Tibial artery (tissue), 4 donors: ENCODE measurements at regions not wholly inside any gene's neighbourhood (a gene's known extent, or its start where the extent isn't known, plus 50 kb on each side); places are given as distances from the start of the nearest gene placed in this dataset.

Experiments
- DNase-seq, 2 donors: peaks; one replicate each; pipeline ENCODE4 v3.0.0-alpha.2; 2019
- H3K27ac ChIP-seq, 2 donors: fragments of 200-600 bp; sonication (generic) in 1 of 2; 1 replicate in 1 of 2; 2 replicates in 1 of 2; pipeline ENCODE4 v1.5.1; 2018 to 2019; ENCODE audit warnings: mild to moderate bottlenecking in 1 of 2
- H3K27me3 ChIP-seq, 2 donors: fragments of 200-600 bp; sonication (generic) in 1 of 2; one replicate each; pipeline versions ENCODE4 v1.5.1 to v1.6.0; 2016 to 2019
- H3K36me3 ChIP-seq, 3 donors: fragments of 200-600 bp; sonication (generic) in 2 of 3; one replicate each; pipeline ENCODE4 v1.5.1; 2016 to 2019; ENCODE audit warnings: mild to moderate bottlenecking in 2 of 3
- H3K4me1 ChIP-seq, 4 donors: fragments of 200-600 bp; sonication (generic) in 2 of 4; 1 replicate in 3 of 4; 2 replicates in 1 of 4; pipeline ENCODE4 v1.5.1; 2016 to 2019
- H3K4me3 ChIP-seq, 2 donors: fragments of 200-600 bp; sonication (generic) in 1 of 2; 1 replicate in 1 of 2; 2 replicates in 1 of 2; pipeline ENCODE4 v1.5.1; 2018 to 2019; ENCODE audit warnings: mild to moderate bottlenecking in 2 of 2
- H3K9me3 ChIP-seq, 3 donors: fragments of 200-600 bp; sonication (generic) in 1 of 3; one replicate each; pipeline ENCODE4 v1.5.1; 2016 to 2019
- intact Hi-C: fragments of 100-400 bp; cut with DNase I; formaldehyde crosslinking; loops from one replicate; pipeline ENCODE4 v1.15.0; 2023; ENCODE audit warnings: low total_unique reads
- TF ChIP-seq, protein P1 (sequence below), 2 experiments: fragments of 200-600 bp in 1 of 2; fragments of 450-650 bp in 1 of 2; IDR thresholded peaks; one replicate each; pipeline ENCODE4 v1.5.1; 2017 to 2019; ENCODE audit warnings: antibody characterized with exemption in 2 of 2, mild to moderate bottlenecking in 1 of 2, moderate library complexity in 1 of 2

DNA sequence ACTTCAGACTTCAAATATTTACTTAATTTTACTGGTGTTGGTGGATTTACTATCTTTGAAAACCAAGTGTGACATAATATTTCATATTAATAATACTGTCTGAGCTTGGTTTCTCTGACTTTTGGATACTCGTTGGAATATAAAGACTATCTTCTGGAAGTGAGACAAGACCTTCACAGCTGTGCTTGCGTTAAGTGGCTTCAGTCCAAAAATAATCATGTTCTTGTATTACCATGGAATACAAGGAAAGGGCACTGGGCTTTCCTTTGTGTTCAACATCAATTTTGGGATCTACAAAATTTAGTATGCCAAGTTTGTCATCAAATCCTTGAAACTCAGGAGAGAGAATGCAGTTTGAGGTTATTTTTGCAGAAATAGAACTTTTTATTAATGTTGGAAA, 712.4 kb upstream of the LCORL start:
- no peak for DNase-seq
- Histone ChIP-seq H3K27me3 (no peaks in the 10 kb centered on the region), H3K27ac (no peak overlapping the region), H3K36me3 (no peaks in the 10 kb centered on the region), H3K4me3 (no peak overlapping the region), H3K9me3 (no peaks in the 10 kb centered on the region), H3K4me1 (peaks cover 0 to 5% (median 0%) of the 10 kb centered on the region in 4 donors)
- intact Hi-C loops, result no loop called here
- TF ChIP-seq, protein P1, sequence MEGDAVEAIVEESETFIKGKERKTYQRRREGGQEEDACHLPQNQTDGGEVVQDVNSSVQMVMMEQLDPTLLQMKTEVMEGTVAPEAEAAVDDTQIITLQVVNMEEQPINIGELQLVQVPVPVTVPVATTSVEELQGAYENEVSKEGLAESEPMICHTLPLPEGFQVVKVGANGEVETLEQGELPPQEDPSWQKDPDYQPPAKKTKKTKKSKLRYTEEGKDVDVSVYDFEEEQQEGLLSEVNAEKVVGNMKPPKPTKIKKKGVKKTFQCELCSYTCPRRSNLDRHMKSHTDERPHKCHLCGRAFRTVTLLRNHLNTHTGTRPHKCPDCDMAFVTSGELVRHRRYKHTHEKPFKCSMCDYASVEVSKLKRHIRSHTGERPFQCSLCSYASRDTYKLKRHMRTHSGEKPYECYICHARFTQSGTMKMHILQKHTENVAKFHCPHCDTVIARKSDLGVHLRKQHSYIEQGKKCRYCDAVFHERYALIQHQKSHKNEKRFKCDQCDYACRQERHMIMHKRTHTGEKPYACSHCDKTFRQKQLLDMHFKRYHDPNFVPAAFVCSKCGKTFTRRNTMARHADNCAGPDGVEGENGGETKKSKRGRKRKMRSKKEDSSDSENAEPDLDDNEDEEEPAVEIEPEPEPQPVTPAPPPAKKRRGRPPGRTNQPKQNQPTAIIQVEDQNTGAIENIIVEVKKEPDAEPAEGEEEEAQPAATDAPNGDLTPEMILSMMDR (IDR thresholded peaks at IDR 0.05), result no peak

DNA sequence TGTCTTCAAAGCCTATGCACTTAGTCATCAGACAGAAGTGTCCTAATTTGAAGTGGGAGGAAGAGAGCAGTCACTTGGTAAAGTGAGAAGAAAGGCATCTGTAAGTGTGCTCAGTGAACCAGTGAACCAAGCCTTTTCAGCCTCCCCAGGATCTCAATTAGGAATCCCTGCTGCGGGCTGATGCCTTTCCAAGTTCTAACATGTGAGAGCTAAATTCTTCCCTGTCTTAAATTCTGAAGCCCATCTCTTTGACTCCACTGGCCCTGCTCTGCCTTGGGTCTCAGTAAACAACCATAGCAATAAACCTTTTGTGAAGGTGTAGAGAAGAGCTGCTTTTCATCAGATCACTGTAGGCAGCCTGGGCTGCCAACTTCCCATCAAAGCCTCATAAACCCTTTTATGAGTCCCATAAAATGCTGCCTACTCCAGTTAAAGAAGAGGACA, 701.2 kb upstream of the LCORL start:
- no peak for DNase-seq
- H3K27me3 ChIP-seq, result no peaks in the 10 kb centered on the region
- H3K4me1 ChIP-seq, result no peaks in the 10 kb centered on the region
- no peaks in the 10 kb centered on the region for H3K36me3 ChIP-seq
- TF ChIP-seq, protein P1 (IDR thresholded peaks at IDR 0.05), result no peak
- no peak overlapping the region for H3K4me3 ChIP-seq
- intact Hi-C loops, result loop anchor here (1.0 kb wide), 1 partner anchor 41 kb away; no protein-coding TSS in a partner anchor
- H3K27ac ChIP-seq, result no peak overlapping the region
- no peaks in the 10 kb centered on the region for H3K9me3 ChIP-seq

DNA sequence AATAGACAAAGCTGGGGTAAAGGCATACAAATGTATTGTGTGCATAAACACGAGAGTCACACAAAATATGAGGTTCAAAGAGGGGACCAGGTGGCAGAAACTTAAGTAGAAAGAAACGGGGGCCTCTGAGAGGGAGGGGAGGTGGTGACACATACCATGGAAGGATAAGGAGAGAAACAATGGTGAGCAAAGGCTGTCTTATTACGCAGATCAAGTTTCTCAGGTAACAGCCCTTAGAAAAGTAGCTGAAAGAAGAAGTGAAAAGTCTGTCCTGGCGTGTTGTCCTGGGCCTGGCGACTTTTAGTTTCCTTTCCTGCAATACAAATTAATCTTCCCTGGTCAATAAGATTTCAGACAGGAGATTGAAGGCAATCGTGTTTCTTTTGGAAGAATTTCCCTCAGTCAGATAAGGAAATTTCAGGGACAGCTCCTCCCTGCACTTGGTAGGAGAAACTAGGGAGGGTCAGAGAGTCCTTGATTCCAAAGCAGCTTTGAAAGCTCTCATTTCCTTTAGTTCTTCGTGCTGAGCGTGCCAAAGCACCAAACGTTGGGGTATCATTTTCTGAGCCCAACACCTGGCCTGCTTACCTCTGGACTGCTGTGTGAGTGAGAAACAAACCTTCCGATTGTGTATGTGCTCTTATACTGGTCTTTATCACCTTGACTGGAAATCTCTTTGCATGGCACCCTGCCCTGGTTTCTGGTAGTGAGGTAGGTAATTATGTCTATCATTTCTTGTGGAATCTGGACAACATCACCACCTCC, 676.7 kb upstream of the LCORL start:
- H3K36me3 ChIP-seq, result no peaks in the 10 kb centered on the region
- H3K27me3 ChIP-seq, result no peaks in the 10 kb centered on the region
- H3K4me3 ChIP-seq, result no peak overlapping the region
- intact Hi-C loops, result no loop called here
- no peaks in the 10 kb centered on the region for H3K4me1 ChIP-seq
- no peaks in the 10 kb centered on the region for H3K9me3 ChIP-seq
- TF ChIP-seq, protein P1 (IDR thresholded peaks at IDR 0.05), result no peak
- no peak overlapping the region for H3K27ac ChIP-seq
- DNase-seq, result no peak

DNA sequence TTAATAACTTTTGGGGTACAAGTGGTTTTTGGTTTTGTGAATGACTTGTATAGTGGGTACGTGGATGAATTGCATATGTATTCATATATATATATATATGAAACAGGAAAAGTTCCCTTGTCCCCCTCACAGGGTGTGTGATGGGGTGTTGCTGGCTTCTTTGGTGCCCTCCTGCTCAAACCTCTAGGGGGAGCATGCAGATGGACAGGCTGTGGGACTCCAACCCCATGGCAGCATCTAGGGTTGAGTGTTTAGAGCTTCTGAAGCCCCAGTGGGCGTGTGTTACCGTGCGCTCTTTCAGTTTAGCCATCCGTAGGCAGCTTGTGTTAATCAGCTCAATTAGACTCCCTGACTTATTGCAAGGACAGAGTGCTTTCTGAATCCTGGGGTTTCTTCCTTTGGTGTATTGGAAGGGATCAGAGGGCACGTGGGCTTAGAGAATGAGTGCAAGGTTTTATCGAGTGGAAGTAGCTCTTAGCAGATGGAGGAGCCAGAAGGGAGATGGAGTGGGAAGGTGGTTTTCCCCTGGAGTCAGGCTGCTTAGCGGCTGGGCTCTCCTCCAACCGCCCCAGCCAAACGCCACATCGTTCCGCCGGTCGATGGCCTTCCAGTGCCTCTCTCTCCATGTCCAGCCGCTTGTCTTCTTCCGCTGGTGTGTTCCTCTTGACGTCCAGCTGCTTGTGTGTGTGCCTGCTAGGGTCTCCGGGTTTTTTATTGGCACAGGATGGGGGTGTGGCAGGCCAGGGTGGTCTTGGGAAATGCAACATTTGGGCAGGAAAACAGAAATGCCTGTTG, 674.4 kb upstream of the LCORL start:
- no peak for DNase-seq
- intact Hi-C loops, result no loop called here

DNA sequence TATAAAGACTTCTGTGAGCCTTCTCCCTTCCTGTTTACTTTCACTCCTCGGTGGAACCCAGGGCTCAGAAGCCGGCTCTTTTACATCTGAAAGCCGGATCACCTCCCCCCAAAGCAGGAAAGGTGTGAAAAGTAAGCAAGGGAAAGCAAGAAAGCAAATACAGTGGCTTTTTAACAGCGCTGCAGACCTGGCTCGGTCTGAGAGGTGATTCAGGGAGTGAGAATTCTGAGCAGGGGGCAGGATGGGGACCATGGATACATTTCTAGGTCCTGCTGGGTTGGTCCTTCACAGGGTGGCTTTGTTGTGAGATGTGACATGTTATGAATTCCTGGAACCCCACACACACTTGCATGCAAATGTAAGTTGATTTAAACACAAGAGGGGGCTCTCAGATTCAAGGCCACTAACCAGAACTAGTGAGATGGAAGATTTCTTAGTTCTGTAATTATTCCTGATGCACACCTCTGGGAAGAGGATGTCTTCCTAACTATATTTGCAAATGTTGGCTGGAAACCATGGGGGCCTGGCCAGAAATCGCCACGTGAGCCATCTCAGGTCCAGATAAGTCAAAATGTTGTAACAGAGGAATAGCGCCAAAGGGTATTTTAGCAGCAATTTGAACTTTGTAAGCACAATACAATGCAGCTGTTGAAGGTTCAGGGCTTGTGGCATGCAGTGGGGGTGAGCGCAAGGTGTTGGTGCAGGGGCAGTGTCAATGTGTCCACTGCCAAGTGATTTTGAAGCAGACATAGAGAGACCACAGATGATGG, 670.1 kb upstream of the LCORL start:
- H3K27me3 ChIP-seq, result no peaks in the 10 kb centered on the region
- TF ChIP-seq, protein P1 (IDR thresholded peaks at IDR 0.05), result no peak
- H3K36me3 ChIP-seq, result no peaks in the 10 kb centered on the region
- no peak for DNase-seq
- intact Hi-C loops, result no loop called here
- H3K4me3 ChIP-seq, result no peak overlapping the region
- no peaks in the 10 kb centered on the region for H3K9me3 ChIP-seq
- H3K4me1 ChIP-seq, result peaks cover 0 to under 1% (median 0%) of the 10 kb centered on the region in 4 donors
- no peak overlapping the region for H3K27ac ChIP-seq

More for the DNA sequence above, 674.4 kb upstream of the LCORL start:
- no peaks in the 10 kb centered on the region for H3K36me3 ChIP-seq
- H3K4me3 ChIP-seq, result no peak overlapping the region
- H3K9me3 ChIP-seq, result no peaks in the 10 kb centered on the region
- TF ChIP-seq, protein P1 (IDR thresholded peaks at IDR 0.05), result no peak
- H3K27me3 ChIP-seq, result no peaks in the 10 kb centered on the region
- H3K27ac ChIP-seq, result no peak overlapping the region
- H3K4me1 ChIP-seq, result no peaks in the 10 kb centered on the region
